Astrocyte (in vitro differentiated cells and primary cell): ENCODE measurements at regions not wholly inside any gene's neighbourhood (a gene's known extent, or its start where the extent isn't known, plus 50 kb on each side); places are given as distances from the start of the nearest gene placed in this dataset.

Source experiments
- DNase-seq: peaks from one replicate; pipeline ENCODE4 v3.0.0-alpha.2; 2010; ENCODE audit warnings: low read depth
- FAIRE-seq: peaks from 2 replicates; lab custom pipeline; 2011; peaks lifted over from hg19 to GRCh38; lab: Jason Lieb, UNC
- H2AFZ ChIP-seq: 2 replicates; pipeline ENCODE4 v1.6.0; 2012; ENCODE audit warnings: low read depth, low read length, inconsistent platforms
- H3K27ac ChIP-seq: 2 replicates; pipeline ENCODE4 v1.5.1; 2011; ENCODE audit warnings: low read depth, low read length, inconsistent platforms
- H3K27me3 ChIP-seq: 2 replicates; pipeline ENCODE4 v1.6.0; 2011; ENCODE audit warnings: low read length, inconsistent platforms; ENCODE audit not compliant: insufficient read depth
- H3K36me3 ChIP-seq: 2 replicates; pipeline ENCODE4 v1.5.1; 2011; ENCODE audit warnings: low read length, inconsistent platforms; ENCODE audit not compliant: insufficient read depth
- H3K4me1 ChIP-seq: 2 replicates; pipeline ENCODE4 v1.5.1; 2011; ENCODE audit warnings: low read length, inconsistent platforms; ENCODE audit not compliant: insufficient read depth
- H3K4me2 ChIP-seq: 2 replicates; pipeline ENCODE4 v1.6.0; 2012; ENCODE audit warnings: low read length, inconsistent platforms
- H3K4me3 ChIP-seq: 2 replicates; pipeline ENCODE4 v1.5.1; 2011; ENCODE audit warnings: low read depth, mild to moderate bottlenecking, low read length, inconsistent platforms; ENCODE audit not compliant: insufficient read depth
- H3K79me2 ChIP-seq: 2 replicates; pipeline ENCODE4 v1.6.0; 2012; ENCODE audit warnings: mild to moderate bottlenecking, low read length, inconsistent platforms; ENCODE audit not compliant: insufficient read depth
- H3K9ac ChIP-seq: 2 replicates; pipeline ENCODE4 v1.6.0; 2012; ENCODE audit warnings: mild to moderate bottlenecking, low read length, inconsistent platforms
- H3K9me3 ChIP-seq: 2 replicates; pipeline ENCODE4 v1.5.1; 2012; ENCODE audit warnings: low read depth, mild to moderate bottlenecking, low read length, inconsistent platforms; ENCODE audit not compliant: insufficient read depth
- H4K20me1 ChIP-seq: 2 replicates; pipeline ENCODE4 v1.6.0; 2012; ENCODE audit warnings: low read length, inconsistent platforms; ENCODE audit not compliant: insufficient read depth
- H3K27ac Mint-ChIP-seq: one replicate; pipeline ENCODE4 v1.8.0; 2021; ENCODE audit warnings: mild to moderate bottlenecking, mixed read lengths; ENCODE audit not compliant: unreplicated experiment
- H3K27me3 Mint-ChIP-seq: one replicate; pipeline ENCODE4 v1.8.0; 2021; ENCODE audit warnings: low read depth, mixed read lengths; ENCODE audit not compliant: unreplicated experiment
- H3K36me3 Mint-ChIP-seq: one replicate; pipeline ENCODE4 v1.8.0; 2021; ENCODE audit warnings: low read depth, mixed read lengths; ENCODE audit not compliant: unreplicated experiment
- H3K4me1 Mint-ChIP-seq: one replicate; pipeline ENCODE4 v1.8.0; 2021; ENCODE audit warnings: low read depth, mixed read lengths; ENCODE audit not compliant: unreplicated experiment
- H3K4me3 Mint-ChIP-seq: one replicate; pipeline ENCODE4 v1.8.0; 2021; ENCODE audit warnings: mild to moderate bottlenecking, moderate library complexity, mixed read lengths; ENCODE audit not compliant: unreplicated experiment
- H3K9me3 Mint-ChIP-seq: one replicate; pipeline ENCODE4 v1.8.0; 2021; ENCODE audit warnings: mild to moderate bottlenecking, mixed read lengths; ENCODE audit not compliant: unreplicated experiment
- CTCF ChIP-seq: IDR thresholded peaks from 2 replicates; pipeline ENCODE4 v1.5.1; 2011; ENCODE audit warnings: low read depth, mild to moderate bottlenecking, inconsistent platforms, low read length, moderate library complexity; ENCODE audit not compliant: insufficient read depth
- EZH2 ChIP-seq: IDR thresholded peaks from 2 replicates; pipeline ENCODE4 v1.6.1; 2012; ENCODE audit warnings: mild to moderate bottlenecking, low read length, inconsistent platforms; ENCODE audit not compliant: insufficient read depth

DNA sequence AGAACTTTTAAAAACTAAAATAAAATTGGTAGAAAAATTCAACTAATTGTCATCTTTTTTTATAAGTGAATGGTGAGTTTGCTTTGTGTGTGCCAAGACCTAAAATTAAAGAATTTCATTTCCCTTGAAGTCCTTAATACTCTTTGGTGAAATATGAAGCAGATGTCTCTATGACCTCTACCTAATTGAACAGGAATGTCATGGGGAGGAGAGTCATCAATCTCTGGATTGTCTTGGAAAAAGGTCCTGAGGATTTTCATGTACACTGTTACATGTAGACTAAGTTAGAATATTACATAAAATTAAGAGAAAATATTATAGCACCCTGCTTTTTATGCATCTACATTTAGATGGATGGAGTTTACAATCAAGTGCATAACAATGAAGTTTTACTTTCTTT is 177.9 kb upstream of the LRP1B start:
- H3K4me3 Mint-ChIP-seq: no peak overlapping the region
- Histone ChIP-seq H3K27ac (no peak overlapping the region), H2AFZ (no peak overlapping the region), H3K4me3 (no peak overlapping the region), H3K79me2 (no peaks in the 10 kb centered on the region), H3K4me2 (no peak overlapping the region), H3K4me1 (no peaks in the 10 kb centered on the region), H3K9me3 (peaks cover 4% of the 10 kb centered on the region), H3K27me3 (no peaks in the 10 kb centered on the region), H3K9ac (no peak overlapping the region), H3K36me3 (no peaks in the 10 kb centered on the region), H4K20me1 (no peaks in the 10 kb centered on the region)
- no peak overlapping the region for H3K27ac Mint-ChIP-seq
- H3K4me1 Mint-ChIP-seq: no peaks in the 10 kb centered on the region
- TF ChIP-seq CTCF: no peak
- TF ChIP-seq EZH2: no peak
- no peaks in the 10 kb centered on the region for H3K36me3 Mint-ChIP-seq
- DNase-seq (peak; percentile 37), FAIRE-seq (no peak)
- peaks cover 7% of the 10 kb centered on the region for H3K9me3 Mint-ChIP-seq
- no peaks in the 10 kb centered on the region for H3K27me3 Mint-ChIP-seq

DNA sequence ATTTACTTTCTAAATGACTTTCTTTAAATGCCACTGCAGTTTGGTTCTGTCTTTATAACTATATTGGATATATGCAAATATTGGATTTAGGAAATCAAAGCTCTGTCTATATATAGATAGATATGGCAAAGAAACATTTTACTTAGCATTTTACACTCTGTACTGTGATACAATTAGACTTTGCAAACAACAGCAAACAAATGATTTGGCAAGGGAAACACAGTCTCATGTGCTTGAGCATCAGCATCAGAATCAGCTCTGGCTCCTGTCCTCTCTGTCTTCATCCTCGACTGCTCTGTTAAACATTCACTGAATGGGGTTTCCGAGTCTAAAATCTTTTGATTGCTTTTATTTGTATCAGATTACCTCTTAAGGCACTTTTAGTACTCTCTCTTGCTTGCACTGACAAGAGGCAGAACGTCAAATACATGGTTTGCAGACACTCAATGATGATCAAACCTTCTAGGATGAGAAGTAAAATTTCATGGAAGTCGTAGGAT is 176.8 kb upstream of the LRP1B start:
- Mint-ChIP-seq H3K27ac (no peak overlapping the region), H3K4me3 (no peak overlapping the region), H3K4me1 (no peaks in the 10 kb centered on the region), H3K9me3 (peaks cover 7% of the 10 kb centered on the region), H3K36me3 (no peaks in the 10 kb centered on the region), H3K27me3 (no peaks in the 10 kb centered on the region)
- FAIRE-seq (no peak), DNase-seq (no peak)
- Histone ChIP-seq H3K79me2 (no peaks in the 10 kb centered on the region), H3K4me1 (no peaks in the 10 kb centered on the region), H3K36me3 (no peaks in the 10 kb centered on the region), H4K20me1 (no peaks in the 10 kb centered on the region), H3K4me3 (no peak overlapping the region), H3K27ac (no peak overlapping the region), H3K27me3 (no peaks in the 10 kb centered on the region), H2AFZ (no peak overlapping the region), H3K9me3 (peaks cover 4% of the 10 kb centered on the region), H3K9ac (no peak overlapping the region), H3K4me2 (no peak overlapping the region)
- TF ChIP-seq EZH2: no peak
- TF ChIP-seq CTCF: no peak

DNA sequence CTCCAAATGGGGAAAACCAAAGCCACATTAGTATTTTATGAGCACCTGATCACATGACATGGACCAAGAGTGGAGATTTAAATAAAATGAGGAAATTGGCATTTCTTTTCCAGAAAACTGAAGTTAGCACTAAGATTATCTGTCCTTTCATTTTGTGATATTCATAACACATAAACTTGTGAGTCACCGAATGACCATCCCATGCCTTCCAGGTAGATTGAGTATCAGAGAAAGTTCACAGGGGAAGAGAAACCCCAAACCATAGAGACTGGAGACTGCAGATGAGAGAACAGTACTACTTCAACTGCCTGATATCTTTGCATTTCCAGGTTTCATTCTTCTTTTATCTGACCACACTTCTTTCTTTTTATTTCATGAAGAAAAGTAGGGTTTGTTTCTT is 176.3 kb upstream of the LRP1B start:
- Histone ChIP-seq H3K4me1 (no peaks in the 10 kb centered on the region), H3K36me3 (no peaks in the 10 kb centered on the region), H3K27me3 (no peaks in the 10 kb centered on the region), H3K79me2 (no peaks in the 10 kb centered on the region), H3K9ac (no peak overlapping the region), H3K27ac (no peak overlapping the region), H3K4me3 (no peak overlapping the region), H3K4me2 (no peak overlapping the region), H3K9me3 (peaks cover 4% of the 10 kb centered on the region), H2AFZ (no peak overlapping the region), H4K20me1 (no peaks in the 10 kb centered on the region)
- TF ChIP-seq EZH2 (no peak), CTCF (no peak)
- Mint-ChIP-seq H3K4me3 (no peak overlapping the region), H3K27ac (no peak overlapping the region), H3K36me3 (no peaks in the 10 kb centered on the region), H3K4me1 (no peaks in the 10 kb centered on the region), H3K27me3 (no peaks in the 10 kb centered on the region), H3K9me3 (peaks cover 7% of the 10 kb centered on the region)
- FAIRE-seq (no peak), DNase-seq (no peak)
